ENCODE measurements at regions not wholly inside any gene's neighbourhood (a gene's known extent, or its start where the extent isn't known, plus 50 kb on each side); places are given as distances from the start of the nearest gene placed in this dataset.

GRCh38 chr9:26112724-26113123 lies 434.5 kb upstream of the TUSC1 start:
- no peaks in the 10 kb centered on the region for H3K36me3 ChIP-seq (ENCODE audit: control insufficient read depth, insufficient read depth, low read length)
- no peaks in the 10 kb centered on the region for H3K27me3 ChIP-seq (ENCODE audit: control insufficient read depth, insufficient read depth, low read length)
- DNase-seq (ENCODE audit: low read depth) = no peak
- TF ChIP-seq CTCF (IDR thresholded peaks at IDR 0.05; ENCODE audit: insufficient read depth, low read length, poor library complexity, severe bottlenecking) = no peak
- no peak overlapping the region for H3K4me3 ChIP-seq (ENCODE audit: low read depth, low read length)

GRCh38 chr9:26086396-26086795 lies 408.2 kb upstream of the TUSC1 start:
- H3K36me3 ChIP-seq (ENCODE audit: control insufficient read depth, insufficient read depth, low read length) = no peaks in the 10 kb centered on the region
- H3K4me3 ChIP-seq (ENCODE audit: low read depth, low read length) = no peak overlapping the region
- H3K27me3 ChIP-seq (ENCODE audit: control insufficient read depth, insufficient read depth, low read length) = no peaks in the 10 kb centered on the region
- no peak for DNase-seq (ENCODE audit: low read depth)
- TF ChIP-seq CTCF (IDR thresholded peaks at IDR 0.05; ENCODE audit: insufficient read depth, low read length, poor library complexity, severe bottlenecking) = no peak

GRCh38 chr9:26081847-26082246 lies 403.6 kb upstream of the TUSC1 start:
- Histone ChIP-seq H3K4me3 (ENCODE audit: low read depth, low read length) (no peak overlapping the region), H3K27me3 (ENCODE audit: control insufficient read depth, insufficient read depth, low read length) (no peaks in the 10 kb centered on the region), H3K36me3 (ENCODE audit: control insufficient read depth, insufficient read depth, low read length) (no peaks in the 10 kb centered on the region)
- TF ChIP-seq CTCF (IDR thresholded peaks at IDR 0.05; ENCODE audit: insufficient read depth, low read length, poor library complexity, severe bottlenecking) = no peak
- no peak for DNase-seq (ENCODE audit: low read depth)

- Histone ChIP-seq H3K4me3 (ENCODE audit: low read depth, low read length) (no peak overlapping the region), H3K27me3 (ENCODE audit: control insufficient read depth, insufficient read depth, low read length) (no peaks in the 10 kb centered on the region), H3K36me3 (ENCODE audit: control insufficient read depth, insufficient read depth, low read length) (no peaks in the 10 kb centered on the region)
- no peak for TF ChIP-seq CTCF (IDR thresholded peaks at IDR 0.05; ENCODE audit: insufficient read depth, low read length, poor library complexity, severe bottlenecking)
- no peak for DNase-seq (ENCODE audit: low read depth)
These were observed 400.5 kb upstream of the TUSC1 start for GRCh38 chr9:26078706-26079105.

GRCh38 chr9:26077860-26078259 lies 399.6 kb upstream of the TUSC1 start:
- DNase-seq (ENCODE audit: low read depth) = no peak
- H3K4me3 ChIP-seq (ENCODE audit: low read depth, low read length) = no peak overlapping the region
- no peaks in the 10 kb centered on the region for H3K36me3 ChIP-seq (ENCODE audit: control insufficient read depth, insufficient read depth, low read length)
- no peak for TF ChIP-seq CTCF (IDR thresholded peaks at IDR 0.05; ENCODE audit: insufficient read depth, low read length, poor library complexity, severe bottlenecking)
- no peaks in the 10 kb centered on the region for H3K27me3 ChIP-seq (ENCODE audit: control insufficient read depth, insufficient read depth, low read length)

GRCh38 chr9:26067608-26068007 lies 389.4 kb upstream of the TUSC1 start:
- Histone ChIP-seq H3K36me3 (ENCODE audit: control insufficient read depth, insufficient read depth, low read length) (no peaks in the 10 kb centered on the region), H3K4me3 (ENCODE audit: low read depth, low read length) (no peak overlapping the region), H3K27me3 (ENCODE audit: control insufficient read depth, insufficient read depth, low read length) (no peaks in the 10 kb centered on the region)
- no peak for DNase-seq (ENCODE audit: low read depth)
- no peak for TF ChIP-seq CTCF (IDR thresholded peaks at IDR 0.05; ENCODE audit: insufficient read depth, low read length, poor library complexity, severe bottlenecking)

All from kidney epithelial cell (primary cell).